Iris pigment epithelial cell (primary cell): ENCODE measurements at regions not wholly inside any gene's neighbourhood (a gene's known extent, or its start where the extent isn't known, plus 50 kb on each side); places are given as distances from the start of the nearest gene placed in this dataset.

Experiments
- DNase-seq: peaks from one replicate; pipeline ENCODE4 v3.0.0-alpha.2; 2011; ENCODE audit warnings: low read depth

GRCh38 chr3:59131016-59131766, 81.4 kb upstream of the CFAP20DC start:
- DNase-seq = no peak

- DNase-seq = no peak
Observed at GRCh38 chr3:59128685-59129084, 78.9 kb upstream of the CFAP20DC start.

GRCh38 chr3:59127071-59127470, 77.2 kb upstream of the CFAP20DC start:
- peak; percentile 75 for DNase-seq

- no peak for DNase-seq
Observed at GRCh38 chr3:59126446-59126845, 76.6 kb upstream of the CFAP20DC start.

GRCh38 chr3:59121346-59122144, 71.7 kb upstream of the CFAP20DC start:
- no peak for DNase-seq

- no peak for DNase-seq
Observed at GRCh38 chr3:59118928-59119327, 69.1 kb upstream of the CFAP20DC start.

- no peak for DNase-seq
Observed at GRCh38 chr3:59117396-59117795, 67.6 kb upstream of the CFAP20DC start.

GRCh38 chr3:59116233-59116537, 66.4 kb upstream of the CFAP20DC start:
- DNase-seq = no peak

- DNase-seq = peak; percentile 23
Observed at GRCh38 chr3:59115364-59116232, 65.8 kb upstream of the CFAP20DC start.

- peak; percentile 35 for DNase-seq
Observed at GRCh38 chr3:59107856-59108815, 58.3 kb upstream of the CFAP20DC start.

GRCh38 chr3:59106085-59106648, 56.3 kb upstream of the CFAP20DC start:
- no peak for DNase-seq

- no peak for DNase-seq
Observed at GRCh38 chr3:59103552-59103951, 53.7 kb upstream of the CFAP20DC start.

GRCh38 chr3:59101231-59101736, 51.5 kb upstream of the CFAP20DC start:
- no peak for DNase-seq
